ENCODE measurements at regions not wholly inside any gene's neighbourhood (a gene's known extent, or its start where the extent isn't known, plus 50 kb on each side); places are given as distances from the start of the nearest gene placed in this dataset.
A peak's percentile ranks its signal among the peaks of the same experiment; 100 is the strongest.

- TF ChIP-seq, protein P1, sequence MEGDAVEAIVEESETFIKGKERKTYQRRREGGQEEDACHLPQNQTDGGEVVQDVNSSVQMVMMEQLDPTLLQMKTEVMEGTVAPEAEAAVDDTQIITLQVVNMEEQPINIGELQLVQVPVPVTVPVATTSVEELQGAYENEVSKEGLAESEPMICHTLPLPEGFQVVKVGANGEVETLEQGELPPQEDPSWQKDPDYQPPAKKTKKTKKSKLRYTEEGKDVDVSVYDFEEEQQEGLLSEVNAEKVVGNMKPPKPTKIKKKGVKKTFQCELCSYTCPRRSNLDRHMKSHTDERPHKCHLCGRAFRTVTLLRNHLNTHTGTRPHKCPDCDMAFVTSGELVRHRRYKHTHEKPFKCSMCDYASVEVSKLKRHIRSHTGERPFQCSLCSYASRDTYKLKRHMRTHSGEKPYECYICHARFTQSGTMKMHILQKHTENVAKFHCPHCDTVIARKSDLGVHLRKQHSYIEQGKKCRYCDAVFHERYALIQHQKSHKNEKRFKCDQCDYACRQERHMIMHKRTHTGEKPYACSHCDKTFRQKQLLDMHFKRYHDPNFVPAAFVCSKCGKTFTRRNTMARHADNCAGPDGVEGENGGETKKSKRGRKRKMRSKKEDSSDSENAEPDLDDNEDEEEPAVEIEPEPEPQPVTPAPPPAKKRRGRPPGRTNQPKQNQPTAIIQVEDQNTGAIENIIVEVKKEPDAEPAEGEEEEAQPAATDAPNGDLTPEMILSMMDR (IDR thresholded peaks at IDR 0.05; ENCODE audit: low read depth, low read length, missing control alignments): no peak
- DNase-seq (ENCODE audit: low read depth): no peak
- no peak overlapping the region for H3K4me3 ChIP-seq (ENCODE audit: low read depth, low read length)
These were observed 98.4 kb upstream of the PTPRZ1 start for GRCh38 chr7:121774563-121774962.

- no peak overlapping the region for H3K4me3 ChIP-seq (ENCODE audit: low read depth, low read length)
- no peak for DNase-seq (ENCODE audit: low read depth)
- TF ChIP-seq, protein P1 (IDR thresholded peaks at IDR 0.05; ENCODE audit: low read depth, low read length, missing control alignments): no peak
These were observed 106.3 kb upstream of the PTPRZ1 start for GRCh38 chr7:121766676-121767075.

GRCh38 chr7:121761399-121761798, 111.6 kb upstream of the PTPRZ1 start:
- TF ChIP-seq, protein P1 (IDR thresholded peaks at IDR 0.05; ENCODE audit: low read depth, low read length, missing control alignments): no peak
- no peak for DNase-seq (ENCODE audit: low read depth)
- no peak overlapping the region for H3K4me3 ChIP-seq (ENCODE audit: low read depth, low read length)

- no peak for DNase-seq (ENCODE audit: low read depth)
- no peak overlapping the region for H3K4me3 ChIP-seq (ENCODE audit: low read depth, low read length)
- TF ChIP-seq, protein P1 (IDR thresholded peaks at IDR 0.05; ENCODE audit: low read depth, low read length, missing control alignments): no peak
These were observed 117.0 kb upstream of the PTPRZ1 start for GRCh38 chr7:121755818-121756552.

DNA sequence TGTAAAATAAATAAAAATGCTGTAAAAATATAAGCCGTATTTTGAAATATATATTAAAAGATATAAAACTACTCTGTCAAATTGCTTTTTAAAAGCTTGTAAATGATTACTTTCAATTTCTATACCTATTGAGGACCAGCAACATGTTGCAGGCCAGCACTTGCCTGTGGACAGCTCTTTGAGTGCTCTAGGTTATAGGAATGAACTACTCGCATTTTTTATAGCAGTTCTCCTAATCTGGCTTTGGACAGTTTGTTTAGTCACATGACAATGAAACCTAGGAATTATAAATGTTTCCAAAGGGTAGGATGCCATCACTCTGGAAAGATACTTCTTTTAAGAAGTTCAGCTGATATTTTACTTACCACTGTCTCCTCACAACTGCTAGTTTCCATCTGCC, 117.7 kb upstream of the PTPRZ1 start:
- TF ChIP-seq, protein P1 (IDR thresholded peaks at IDR 0.05; ENCODE audit: low read depth, low read length, missing control alignments): no peak
- DNase-seq (ENCODE audit: low read depth): no peak
- no peak overlapping the region for H3K4me3 ChIP-seq (ENCODE audit: low read depth, low read length)

GRCh38 chr7:121753944-121754343, 119.0 kb upstream of the PTPRZ1 start:
- TF ChIP-seq, protein P1 (IDR thresholded peaks at IDR 0.05; ENCODE audit: low read depth, low read length, missing control alignments): no peak
- no peak for DNase-seq (ENCODE audit: low read depth)
- H3K4me3 ChIP-seq (ENCODE audit: low read depth, low read length): no peak overlapping the region

- TF ChIP-seq, protein P1 (IDR thresholded peaks at IDR 0.05; ENCODE audit: low read depth, low read length, missing control alignments): peak; percentile 28
These were observed 120.3 kb upstream of the PTPRZ1 start for GRCh38 chr7:121752706-121753105.

More at GRCh38 chr7:121752706-121753105, 120.3 kb upstream of the PTPRZ1 start:
- H3K4me3 ChIP-seq (ENCODE audit: low read depth, low read length): no peak overlapping the region
- no peak for DNase-seq (ENCODE audit: low read depth)

All from GM12864 (cell line).